ENCODE measurements at regions not wholly inside any gene's neighbourhood (a gene's known extent, or its start where the extent isn't known, plus 50 kb on each side); places are given as distances from the start of the nearest gene placed in this dataset.

DNA sequence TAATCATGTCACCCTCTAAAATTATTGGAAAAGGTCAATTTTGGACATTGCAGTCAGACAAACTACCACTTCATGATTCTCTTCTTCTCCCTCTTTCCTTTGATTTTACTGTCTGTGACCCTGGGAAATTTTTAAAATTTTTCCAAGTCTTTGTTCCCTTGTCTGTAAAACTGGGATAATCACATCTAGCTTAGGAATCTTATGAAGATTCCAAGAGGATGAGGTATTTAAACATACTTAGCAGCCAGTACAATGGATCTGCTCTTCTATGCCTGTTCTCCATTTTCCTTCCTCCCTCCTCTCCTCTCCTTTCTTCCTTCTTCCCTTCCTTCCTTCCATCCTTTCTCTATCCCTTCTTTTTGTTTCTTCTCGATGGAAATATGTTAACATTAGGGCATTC, 651.6 kb upstream of the MARCKS start:
- TF ChIP-seq, protein P1, sequence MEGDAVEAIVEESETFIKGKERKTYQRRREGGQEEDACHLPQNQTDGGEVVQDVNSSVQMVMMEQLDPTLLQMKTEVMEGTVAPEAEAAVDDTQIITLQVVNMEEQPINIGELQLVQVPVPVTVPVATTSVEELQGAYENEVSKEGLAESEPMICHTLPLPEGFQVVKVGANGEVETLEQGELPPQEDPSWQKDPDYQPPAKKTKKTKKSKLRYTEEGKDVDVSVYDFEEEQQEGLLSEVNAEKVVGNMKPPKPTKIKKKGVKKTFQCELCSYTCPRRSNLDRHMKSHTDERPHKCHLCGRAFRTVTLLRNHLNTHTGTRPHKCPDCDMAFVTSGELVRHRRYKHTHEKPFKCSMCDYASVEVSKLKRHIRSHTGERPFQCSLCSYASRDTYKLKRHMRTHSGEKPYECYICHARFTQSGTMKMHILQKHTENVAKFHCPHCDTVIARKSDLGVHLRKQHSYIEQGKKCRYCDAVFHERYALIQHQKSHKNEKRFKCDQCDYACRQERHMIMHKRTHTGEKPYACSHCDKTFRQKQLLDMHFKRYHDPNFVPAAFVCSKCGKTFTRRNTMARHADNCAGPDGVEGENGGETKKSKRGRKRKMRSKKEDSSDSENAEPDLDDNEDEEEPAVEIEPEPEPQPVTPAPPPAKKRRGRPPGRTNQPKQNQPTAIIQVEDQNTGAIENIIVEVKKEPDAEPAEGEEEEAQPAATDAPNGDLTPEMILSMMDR (IDR thresholded peaks at IDR 0.05) = no peak
- no peak for TF ChIP-seq POLR2A (IDR thresholded peaks at IDR 0.05)
- H3K36me3 ChIP-seq = no peaks in the 10 kb centered on the region
- intact Hi-C loops (cut with DNase I; ENCODE audit: low total_unique reads) = no loop called here

DNA sequence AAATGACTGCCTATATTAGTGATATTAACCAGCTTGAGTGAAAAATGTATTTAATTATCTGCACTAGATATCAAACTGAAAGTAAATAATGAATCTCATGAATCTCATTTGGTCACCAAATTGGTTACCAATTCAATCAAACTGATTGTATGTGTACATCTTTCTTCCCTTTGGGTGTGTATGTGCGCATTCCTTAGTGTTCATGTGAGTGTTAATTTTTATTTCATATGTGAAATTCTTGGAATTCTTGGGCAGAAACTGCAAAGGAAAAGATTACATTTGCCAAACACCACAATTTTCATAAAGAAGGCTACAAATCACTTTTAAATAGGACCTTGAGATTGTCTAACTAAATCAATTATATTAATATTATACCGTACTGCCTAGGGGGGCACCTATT, 648.4 kb upstream of the MARCKS start:
- Histone ChIP-seq H3K27me3 (no peaks in the 10 kb centered on the region), H3K27ac (no peak overlapping the region), H3K36me3 (no peaks in the 10 kb centered on the region), H3K4me1 (no peaks in the 10 kb centered on the region), H3K9me3 (no peaks in the 10 kb centered on the region), H3K4me3 (no peak overlapping the region)
- no peak for DNase-seq
- TF ChIP-seq, protein P1 (IDR thresholded peaks at IDR 0.05) = no peak
- no peak for TF ChIP-seq POLR2A (IDR thresholded peaks at IDR 0.05)
- intact Hi-C loops (cut with DNase I; ENCODE audit: low total_unique reads) = no loop called here

More for the DNA sequence above, 651.6 kb upstream of the MARCKS start:
- Histone ChIP-seq H3K4me3 (no peak overlapping the region), H3K4me1 (no peaks in the 10 kb centered on the region), H3K27ac (no peak overlapping the region), H3K9me3 (no peaks in the 10 kb centered on the region), H3K27me3 (no peaks in the 10 kb centered on the region)
- no peak for DNase-seq

DNA sequence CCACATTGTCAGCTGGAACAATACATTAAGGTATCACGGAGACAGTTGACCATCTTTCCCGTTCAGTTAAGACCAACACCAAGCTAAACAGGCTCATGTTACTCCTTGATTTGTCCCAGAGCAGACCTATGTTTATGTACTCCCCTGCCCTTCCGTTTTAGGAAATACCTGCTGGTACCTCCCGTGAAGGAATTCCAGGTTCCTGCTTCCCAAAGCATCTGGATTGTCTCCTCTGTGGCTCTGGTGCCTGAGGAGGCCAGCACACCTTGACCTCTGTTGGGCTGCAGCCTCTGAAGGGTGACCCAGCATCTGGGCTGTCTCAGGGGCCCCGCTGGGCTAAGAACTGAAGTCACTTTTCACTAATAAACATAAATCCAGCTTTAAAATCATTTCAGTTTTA, 647.8 kb upstream of the MARCKS start:
- TF ChIP-seq, protein P1 (IDR thresholded peaks at IDR 0.05) = no peak
- no peak for TF ChIP-seq POLR2A (IDR thresholded peaks at IDR 0.05)
- no peaks in the 10 kb centered on the region for H3K4me1 ChIP-seq
- no peak for DNase-seq
- H3K4me3 ChIP-seq = no peak overlapping the region
- intact Hi-C loops (cut with DNase I; ENCODE audit: low total_unique reads) = no loop called here
- H3K36me3 ChIP-seq = no peaks in the 10 kb centered on the region
- H3K27me3 ChIP-seq = no peaks in the 10 kb centered on the region
- H3K27ac ChIP-seq = no peak overlapping the region
- H3K9me3 ChIP-seq = no peaks in the 10 kb centered on the region

DNA sequence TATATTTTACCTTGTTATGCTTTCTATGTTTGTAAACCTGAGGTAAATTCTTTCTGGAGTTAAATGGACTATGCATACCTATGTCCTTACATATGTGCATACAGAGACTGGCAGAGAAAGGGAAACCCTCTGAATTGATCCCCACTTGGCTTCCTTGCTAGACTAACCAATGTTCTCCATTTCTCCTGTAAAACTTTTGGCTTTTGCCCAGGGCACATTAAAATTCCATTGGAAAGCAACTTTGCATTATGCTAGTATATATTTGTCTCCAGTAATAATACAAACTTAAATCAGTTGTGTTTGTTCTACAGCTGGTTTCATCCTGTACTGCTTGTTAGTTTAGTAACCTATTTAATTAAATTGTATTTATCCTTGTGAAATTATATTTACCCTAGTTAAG, 646.0 kb upstream of the MARCKS start:
- Histone ChIP-seq H3K4me3 (no peak overlapping the region), H3K27me3 (no peaks in the 10 kb centered on the region), H3K9me3 (no peaks in the 10 kb centered on the region), H3K4me1 (no peaks in the 10 kb centered on the region), H3K27ac (no peak overlapping the region), H3K36me3 (no peaks in the 10 kb centered on the region)
- TF ChIP-seq POLR2A (IDR thresholded peaks at IDR 0.05) = no peak
- TF ChIP-seq, protein P1 (IDR thresholded peaks at IDR 0.05) = no peak
- no peak for DNase-seq
- intact Hi-C loops (cut with DNase I; ENCODE audit: low total_unique reads) = no loop called here

DNA sequence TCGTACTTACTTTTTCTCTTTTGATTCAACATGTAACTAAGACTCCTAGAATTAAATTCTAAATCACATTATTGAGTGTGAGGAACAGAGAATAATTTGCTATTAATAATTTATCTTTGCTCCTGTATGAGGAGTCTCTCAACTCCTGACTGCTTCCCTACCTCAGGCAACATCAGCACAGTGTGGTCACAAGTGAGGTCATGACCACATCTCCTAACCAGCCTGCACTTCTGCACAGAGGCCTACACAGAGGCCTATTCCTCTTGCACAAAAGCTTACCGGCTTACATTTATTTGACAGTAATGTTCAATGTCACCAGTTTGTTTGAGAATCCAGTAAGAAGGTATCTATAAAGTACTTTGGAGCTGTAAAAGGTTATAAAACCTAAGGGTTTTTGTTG, 637.4 kb upstream of the MARCKS start:
- Histone ChIP-seq H3K9me3 (no peaks in the 10 kb centered on the region), H3K36me3 (no peaks in the 10 kb centered on the region), H3K4me3 (no peak overlapping the region), H3K27ac (no peak overlapping the region), H3K27me3 (no peaks in the 10 kb centered on the region), H3K4me1 (no peaks in the 10 kb centered on the region)
- TF ChIP-seq, protein P1 (IDR thresholded peaks at IDR 0.05) = no peak
- no peak for TF ChIP-seq POLR2A (IDR thresholded peaks at IDR 0.05)
- no peak for DNase-seq
- intact Hi-C loops (cut with DNase I; ENCODE audit: low total_unique reads) = no loop called here
